ENCODE measurements at regions not wholly inside any gene's neighbourhood (a gene's known extent, or its start where the extent isn't known, plus 50 kb on each side); places are given as distances from the start of the nearest gene placed in this dataset.

- Histone ChIP-seq H3K27me3 (no peaks in the 10 kb centered on the region), H3K4me1 (no peaks in the 10 kb centered on the region)
- WGBS: 43% methylated on average over 1 of the region's 1 CpG
These were observed 198.8 kb upstream of the TYRP1 start for GRCh38 chr9:12494411-12494810.

GRCh38 chr9:12497790-12498189 lies 195.4 kb upstream of the TYRP1 start:
- DNase-seq (ENCODE audit: low spot score in 2 of 2): no peak
- Histone ChIP-seq H3K36me3 (no peaks in the 10 kb centered on the region), H3K27ac (no peak overlapping the region), H3K4me3 (no peak overlapping the region), H3K4me1 (no peaks in the 10 kb centered on the region), H3K9me3 (no peaks in the 10 kb centered on the region), H3K27me3 (no peaks in the 10 kb centered on the region)
- TF ChIP-seq POLR2AphosphoS5 (IDR thresholded peaks at IDR 0.05) (no peak), CTCF (IDR thresholded peaks at IDR 0.05) (no peak), EP300 (IDR thresholded peaks at IDR 0.05) (no peak), POLR2A (IDR thresholded peaks at IDR 0.05) (no peak)

More at GRCh38 chr9:12494411-12494810, 198.8 kb upstream of the TYRP1 start:
- Histone ChIP-seq H3K36me3 (no peaks in the 10 kb centered on the region), H3K4me3 (no peak overlapping the region), H3K27ac (no peak overlapping the region), H3K9me3 (no peaks in the 10 kb centered on the region)
- no peak for TF ChIP-seq POLR2A (IDR thresholded peaks at IDR 0.05)
- TF ChIP-seq EP300 (IDR thresholded peaks at IDR 0.05): no peak
- no peak for TF ChIP-seq POLR2AphosphoS5 (IDR thresholded peaks at IDR 0.05)
- DNase-seq (ENCODE audit: low spot score in 2 of 2): no peak

- Histone ChIP-seq H3K4me3 (no peak overlapping the region), H3K4me1 (no peaks in the 10 kb centered on the region), H3K36me3 (no peaks in the 10 kb centered on the region), H3K27me3 (no peaks in the 10 kb centered on the region), H3K27ac (no peak overlapping the region), H3K9me3 (peaks cover 3% of the 10 kb centered on the region)
- no peak for DNase-seq (ENCODE audit: low spot score in 2 of 2)
- 94% methylated on average over 4 of the region's 4 CpGs for WGBS
- TF ChIP-seq POLR2A (IDR thresholded peaks at IDR 0.05) (no peak), EP300 (IDR thresholded peaks at IDR 0.05) (no peak), POLR2AphosphoS5 (IDR thresholded peaks at IDR 0.05) (no peak), CTCF (IDR thresholded peaks at IDR 0.05) (no peak)
These were observed 190.7 kb upstream of the TYRP1 start for GRCh38 chr9:12502520-12502919.

- 27% methylated on average over 2 of the region's 2 CpGs for WGBS
- Histone ChIP-seq H3K27me3 (no peaks in the 10 kb centered on the region), H3K27ac (no peak overlapping the region), H3K4me1 (no peaks in the 10 kb centered on the region), H3K9me3 (peaks cover 3% of the 10 kb centered on the region), H3K36me3 (no peaks in the 10 kb centered on the region), H3K4me3 (no peak overlapping the region)
- no peak for TF ChIP-seq POLR2A (IDR thresholded peaks at IDR 0.05)
- no peak for TF ChIP-seq CTCF (IDR thresholded peaks at IDR 0.05)
- TF ChIP-seq POLR2AphosphoS5 (IDR thresholded peaks at IDR 0.05): no peak
- TF ChIP-seq EP300 (IDR thresholded peaks at IDR 0.05): no peak
- no peak for DNase-seq (ENCODE audit: low spot score in 2 of 2)
These were observed 189.5 kb upstream of the TYRP1 start for GRCh38 chr9:12503606-12504122.

- no peaks in the 10 kb centered on the region for H3K36me3 ChIP-seq
- H3K27me3 ChIP-seq: no peaks in the 10 kb centered on the region
- no peak for TF ChIP-seq CTCF (IDR thresholded peaks at IDR 0.05)
- H3K9me3 ChIP-seq: peaks cover 3% of the 10 kb centered on the region
- DNase-seq (ENCODE audit: low spot score in 2 of 2): no peak
- H3K27ac ChIP-seq: no peak overlapping the region
- H3K4me3 ChIP-seq: no peak overlapping the region
- no peaks in the 10 kb centered on the region for H3K4me1 ChIP-seq
- WGBS: 54% methylated on average over 3 of the region's 3 CpGs
These were observed 182.6 kb upstream of the TYRP1 start for GRCh38 chr9:12510551-12510950.

- no peaks in the 10 kb centered on the region for H3K9me3 ChIP-seq
- no peaks in the 10 kb centered on the region for H3K4me1 ChIP-seq
- H3K4me3 ChIP-seq: no peak overlapping the region
- no peak overlapping the region for H3K27ac ChIP-seq
- H3K27me3 ChIP-seq: no peaks in the 10 kb centered on the region
- TF ChIP-seq EP300 (IDR thresholded peaks at IDR 0.05) (no peak), POLR2A (IDR thresholded peaks at IDR 0.05) (no peak), CTCF (IDR thresholded peaks at IDR 0.05) (no peak), POLR2AphosphoS5 (IDR thresholded peaks at IDR 0.05) (no peak)
- no peaks in the 10 kb centered on the region for H3K36me3 ChIP-seq
- 53% methylated on average over 1 of the region's 1 CpG for WGBS
- DNase-seq (ENCODE audit: low spot score in 2 of 2): no peak
These were observed 181.5 kb upstream of the TYRP1 start for GRCh38 chr9:12511726-12512125.

Data from suprapubic skin (tissue), 4 donors.